IMR-90 (cell line): ENCODE measurements at regions not wholly inside any gene's neighbourhood (a gene's known extent, or its start where the extent isn't known, plus 50 kb on each side); places are given as distances from the start of the nearest gene placed in this dataset.

Experiments
- ATAC-seq: fragments of 200-7000 bp; cut with Tn5 transposase; 2 replicates; pipeline ENCODE4 v1.9.1; 2020; ENCODE audit warnings: low read depth, mild to moderate bottlenecking, moderate library complexity
- BruUV-seq: library from RNA; stranded (reverse); fragments of 400-500 nt; replicated peaks from 2 replicates; lab custom pipeline; 2021; lab: Mats Ljungman, UMichigan
- CTCF ChIA-PET: fragments of 300-600 bp; formaldehyde crosslinking; extraction: SDS; loops from one replicate; lab custom pipeline; 2021; ENCODE audit warnings: antibody characterized with exemption; lab: Yijun Ruan, JAX
- POLR2A ChIA-PET: fragments of 300-600 bp; sonication (Branson Sonifier 250); formaldehyde crosslinking; loops from one replicate; lab custom pipeline; 2022; ENCODE audit warnings: antibody characterized with exemption; ENCODE audit not compliant: unreplicated experiment; lab: Charles Lee
- DNase-seq: peaks from one replicate; pipeline ENCODE4 v3.0.0; 2013
- H2AFZ ChIP-seq: replicated peaks from 2 replicates; pipeline ENCODE3; 2013; ENCODE audit warnings: low read length, mild to moderate bottlenecking; ENCODE audit not compliant: poor library complexity
- H2AK5ac ChIP-seq: 2 replicates; pipeline ENCODE4 v1.6.1; 2013; ENCODE audit warnings: low read depth, low read length, inconsistent platforms
- H2AK9ac ChIP-seq: replicated peaks from 2 replicates; pipeline ENCODE3; 2013; ENCODE audit warnings: mild to moderate bottlenecking, low read depth, low read length, moderate library complexity; ENCODE audit not compliant: poor library complexity
- H2BK120ac ChIP-seq: 2 replicates; pipeline ENCODE4 v1.6.1; 2013; ENCODE audit warnings: low read depth, low read length, inconsistent platforms
- H2BK15ac ChIP-seq: 3 replicates; pipeline ENCODE4 v1.6.1; 2013; ENCODE audit warnings: low read depth, low read length, inconsistent platforms
- H2BK20ac ChIP-seq: 2 replicates; pipeline ENCODE4 v1.6.1; 2013; ENCODE audit warnings: low read depth, mild to moderate bottlenecking, inconsistent platforms, low read length, moderate library complexity
- H2BK5ac ChIP-seq: 2 replicates; pipeline ENCODE4 v1.6.1; 2013; ENCODE audit warnings: mild to moderate bottlenecking, low read depth, low read length, inconsistent platforms; ENCODE audit not compliant: poor library complexity, severe bottlenecking
- H3K14ac ChIP-seq: replicated peaks from 2 replicates; pipeline ENCODE4 v1.6.1; 2013; ENCODE audit warnings: low read depth, low read length, inconsistent platforms
- H3K18ac ChIP-seq: 2 replicates; pipeline ENCODE4 v1.6.1; 2013; ENCODE audit warnings: low read depth, low read length, control low read depth
- H3K23ac ChIP-seq: 2 replicates; pipeline ENCODE4 v1.6.1; 2013; ENCODE audit warnings: low read depth, low read length, inconsistent platforms
- H3K27ac ChIP-seq: 2 replicates; pipeline ENCODE4 v1.5.1; 2013; ENCODE audit warnings: mild to moderate bottlenecking, control low read depth, low read length; ENCODE audit not compliant: insufficient read depth
- H3K27me3 ChIP-seq: 2 replicates; pipeline ENCODE4 v1.6.1; 2013; ENCODE audit warnings: low read length; ENCODE audit not compliant: control insufficient read depth, insufficient read depth
- H3K36me3 ChIP-seq: 2 replicates; pipeline ENCODE4 v1.6.1; 2013; ENCODE audit warnings: low read length, mixed read lengths; ENCODE audit not compliant: control insufficient read depth, insufficient read depth
- H3K4ac ChIP-seq: 2 replicates; pipeline ENCODE4 v1.6.1; 2013; ENCODE audit warnings: low read depth, low read length, inconsistent platforms
- H3K4me1 ChIP-seq: 2 replicates; pipeline ENCODE4 v1.6.1; 2013; ENCODE audit warnings: low read length, mixed read lengths; ENCODE audit not compliant: control insufficient read depth, insufficient read depth
- H3K4me2 ChIP-seq: 2 replicates; pipeline ENCODE4 v1.6.1; 2013; ENCODE audit warnings: low read depth, mild to moderate bottlenecking, control low read depth, low read length, moderate library complexity
- H3K4me3 ChIP-seq: 2 replicates; pipeline ENCODE4 v1.5.1; 2013; ENCODE audit warnings: low read depth, mild to moderate bottlenecking, control low read depth, low read length, moderate library complexity; ENCODE audit not compliant: insufficient read depth
- H3K56ac ChIP-seq: 2 replicates; pipeline ENCODE4 v1.6.1; 2013; ENCODE audit warnings: low read length, inconsistent platforms; ENCODE audit not compliant: insufficient read depth; ENCODE audit errors: extremely low read depth
- H3K79me1 ChIP-seq, 2 experiments: 2 replicates each; pipeline ENCODE4 v1.6.1; 2013; ENCODE audit warnings: low read length in 2 of 2, inconsistent platforms in 1 of 2, low read depth in 1 of 2
- H3K9ac ChIP-seq: 2 replicates; pipeline ENCODE4 v1.6.1; 2013; ENCODE audit warnings: low read depth, low read length, control low read depth
- H3K9me1 ChIP-seq: 2 replicates; pipeline ENCODE4 v1.6.1; 2013; ENCODE audit warnings: low read length, inconsistent platforms; ENCODE audit not compliant: insufficient read depth
- H3K9me3 ChIP-seq: 2 replicates; pipeline ENCODE4 v1.6.1; 2013; ENCODE audit warnings: low read length; ENCODE audit not compliant: control insufficient read depth, insufficient read depth
- H4K20me1 ChIP-seq: 2 replicates; pipeline ENCODE4 v1.6.1; 2013; ENCODE audit warnings: low read length, inconsistent platforms; ENCODE audit not compliant: insufficient read depth
- H4K5ac ChIP-seq: 2 replicates; pipeline ENCODE4 v1.6.1; 2013; ENCODE audit warnings: mild to moderate bottlenecking, low read depth, low read length, control low read depth
- H4K8ac ChIP-seq, 2 experiments: 2 replicates each; pipeline ENCODE4 v1.6.1; 2013; ENCODE audit warnings: low read depth in 2 of 2, low read length in 2 of 2, control low read depth in 1 of 2, inconsistent platforms in 1 of 2
- H4K91ac ChIP-seq: 2 replicates; pipeline ENCODE4 v1.6.1; 2013; ENCODE audit warnings: low read depth, low read length, inconsistent platforms; ENCODE audit not compliant: insufficient read depth
- CEBPB ChIP-seq: IDR thresholded peaks from 2 replicates; pipeline ENCODE4 v1.6.1; 2012; ENCODE audit warnings: low read depth, low read length, improper control_type of control experiment
- CHD1 ChIP-seq: IDR thresholded peaks from 2 replicates; pipeline ENCODE4 v1.6.1; 2012; ENCODE audit warnings: low read depth, low read length, improper control_type of control experiment
- CTCF ChIP-seq: conservative IDR thresholded peaks from 2 replicates; pipeline ENCODE4 v1.5.1; 2012; ENCODE audit warnings: mild to moderate bottlenecking, low read depth, low read length, improper control_type of control experiment
- ELK1 ChIP-seq: fragments of 150-350 bp; IDR thresholded peaks from 2 replicates; pipeline ENCODE4 v1.6.1; 2016; ENCODE audit warnings: low read depth, mild to moderate bottlenecking, low read length, moderate library complexity, borderline replicate concordance
- FOS ChIP-seq: fragments of 150-350 bp; IDR thresholded peaks from 2 replicates; pipeline ENCODE4 v1.6.1; 2016; ENCODE audit warnings: low read depth, low read length
- MAFK ChIP-seq: IDR thresholded peaks from 2 replicates; pipeline ENCODE4 v1.6.1; 2012; ENCODE audit warnings: low read depth, low read length, improper control_type of control experiment
- MAZ ChIP-seq: IDR thresholded peaks from 2 replicates; pipeline ENCODE4 v1.6.1; 2012; ENCODE audit warnings: low read depth, mild to moderate bottlenecking, low read length, improper control_type of control experiment, moderate library complexity, borderline replicate concordance
- MXI1 ChIP-seq: IDR thresholded peaks from 2 replicates; pipeline ENCODE4 v1.6.1; 2012; ENCODE audit warnings: low read depth, mild to moderate bottlenecking, low read length, moderate library complexity, borderline replicate concordance
- RAD21 ChIP-seq: IDR thresholded peaks from 2 replicates; pipeline ENCODE4 v1.6.1; 2012; ENCODE audit warnings: low read length, improper control_type of control experiment
- SMC3 ChIP-seq: fragments of 150-350 bp; IDR thresholded peaks from 2 replicates; pipeline ENCODE4 v1.6.1; 2016; ENCODE audit warnings: low read depth, mild to moderate bottlenecking, antibody characterized with exemption, low read length, moderate library complexity
- WGBS, 2 experiments: methylation state at CpG; one replicate each; pipeline versions ENCODE4 v1.1.5 to v1.1.7; 2013; ENCODE audit warnings: missing lambda C conversion rate in 2 of 2; ENCODE audit not compliant: insufficient read length in 1 of 2; ENCODE audit errors: extremely low coverage in 2 of 2; 5-methylcytosine and 5-hydroxymethylcytosine counted together
- dilution Hi-C: fragments of 300-500 bp; cut with HindIII; formaldehyde crosslinking; loops from one replicate; pipeline ENCODE4 v1.14.3; 2018; ENCODE audit warnings: low sequenced_read_pairs; ENCODE audit not compliant: unreplicated experiment
- in situ Hi-C: fragments of 300-500 bp; cut with MboI; formaldehyde crosslinking; loops from 3 replicates; pipeline ENCODE4 v1.14.3; 2019; ENCODE audit warnings: low sequenced_read_pairs, inconsistent platforms, mixed read lengths
- intact Hi-C: fragments of 100-400 bp; cut with micrococcal nuclease; formaldehyde crosslinking; loops from 2 replicates; pipeline ENCODE4 v1.10.0; 2022
- TF ChIP-seq, protein P1 (sequence below): fragments of 150-350 bp; IDR thresholded peaks from 2 replicates; pipeline ENCODE4 v1.6.1; 2017; ENCODE audit warnings: mild to moderate bottlenecking, antibody characterized with exemption, low read length, low read depth

- no peak overlapping the region for H3K4me2 ChIP-seq
- H2AK9ac ChIP-seq: no peak overlapping the region
- intact Hi-C loops: no loop called here
- H3K27me3 ChIP-seq: no peaks in the 10 kb centered on the region
- TF ChIP-seq, protein P1, sequence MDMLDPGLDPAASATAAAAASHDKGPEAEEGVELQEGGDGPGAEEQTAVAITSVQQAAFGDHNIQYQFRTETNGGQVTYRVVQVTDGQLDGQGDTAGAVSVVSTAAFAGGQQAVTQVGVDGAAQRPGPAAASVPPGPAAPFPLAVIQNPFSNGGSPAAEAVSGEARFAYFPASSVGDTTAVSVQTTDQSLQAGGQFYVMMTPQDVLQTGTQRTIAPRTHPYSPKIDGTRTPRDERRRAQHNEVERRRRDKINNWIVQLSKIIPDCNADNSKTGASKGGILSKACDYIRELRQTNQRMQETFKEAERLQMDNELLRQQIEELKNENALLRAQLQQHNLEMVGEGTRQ: no peak
- TF ChIP-seq ELK1 (no peak), FOS (no peak), CEBPB (no peak), MXI1 (no peak), MAFK (no peak), MAZ (no peak), SMC3 (no peak), CHD1 (no peak), RAD21 (no peak), CTCF (no peak)
- H3K14ac ChIP-seq: peak overlapping the region; percentile 78; the same call in 1 of the 2 replicates
- H3K4ac ChIP-seq: peak overlapping the region; percentile 82
- no peak overlapping the region; the same call in 1 of the 2 replicates for H3K23ac ChIP-seq
- H3K36me3 ChIP-seq: no peaks in the 10 kb centered on the region
- peak overlapping the region; percentile 100 for H2BK120ac ChIP-seq
- dilution Hi-C loops: no loop called here
- H2AFZ ChIP-seq: no peak overlapping the region
- no peak overlapping the region for H3K9ac ChIP-seq
- BruUV-seq: no TSS peak
- CTCF ChIA-PET: no interaction called here
- peaks cover 4% of the 10 kb centered on the region; the same call in 1 of the 2 replicates for H3K9me3 ChIP-seq
- H4K91ac ChIP-seq: peak overlapping the region; percentile 40; the same call in 1 of the 2 replicates
- H2BK15ac ChIP-seq: peak overlapping the region; percentile 75; the same call in 2 of the 3 replicates
- ATAC-seq (no peak), DNase-seq (no peak)
- H2BK5ac ChIP-seq: peak overlapping the region; percentile 98
- peak overlapping the region; percentile 49 to 78; a peak in 3 of 4 replicates for H4K8ac ChIP-seq
- no CpG with 5 or more reads among the region's 5 CpGs for WGBS, 2 experiments
- peaks cover 10% of the 10 kb centered on the region for H3K4me1 ChIP-seq
- H2BK20ac ChIP-seq: peak overlapping the region; percentile 91; the same call in 1 of the 2 replicates
- H2AK5ac ChIP-seq: peak overlapping the region; percentile 84
- H4K20me1 ChIP-seq: no peaks in the 10 kb centered on the region
- in situ Hi-C loops: no loop called here
- H3K4me3 ChIP-seq: no peak overlapping the region
- POLR2A ChIA-PET: interaction anchor here (1.9 kb wide), 1 partner anchor 366 kb away, joined by 9 read pairs; the partner anchor contains the start of gene THBS1
- no peak overlapping the region for H3K56ac ChIP-seq
- 0 out of 2 replicates have a peak, but pooled peaks cover 3% of the 10 kb centered on the region for H3K9me1 ChIP-seq
- peaks cover 0 to 6% of the 10 kb centered on the region in 2 experiments; a peak in 1 of 4 replicates for H3K79me1 ChIP-seq
- H4K5ac ChIP-seq: peak overlapping the region; percentile 97
- peak overlapping the region; percentile 46 for H3K18ac ChIP-seq
- peak overlapping the region; percentile 61 for H3K27ac ChIP-seq
Measured at GRCh38 chr15:39215015-39215414, 365.9 kb upstream of the THBS1 start.
